ENCODE measurements at regions not wholly inside any gene's neighbourhood (a gene's known extent, or its start where the extent isn't known, plus 50 kb on each side); places are given as distances from the start of the nearest gene placed in this dataset.

GRCh38 chr14:53209370-53209769 lies 56.2 kb upstream of the DDHD1 start:
- no peak overlapping the region for H3K27ac ChIP-seq (ENCODE audit: low read depth, low read length)
- no peak overlapping the region for H3K9ac ChIP-seq (ENCODE audit: extremely low read depth, low read length, poor library complexity, severe bottlenecking)
- no peaks in the 10 kb centered on the region for H3K4me1 ChIP-seq (ENCODE audit: control insufficient read depth, insufficient read depth, low read length)
- DNase-seq, result no peak
- H3K27me3 Mint-ChIP-seq (ENCODE audit: insufficient read depth), result no peaks in the 10 kb centered on the region
- no peak overlapping the region for H3K4me3 Mint-ChIP-seq
- no peak overlapping the region for H3K27ac Mint-ChIP-seq
- TF ChIP-seq, protein P1, sequence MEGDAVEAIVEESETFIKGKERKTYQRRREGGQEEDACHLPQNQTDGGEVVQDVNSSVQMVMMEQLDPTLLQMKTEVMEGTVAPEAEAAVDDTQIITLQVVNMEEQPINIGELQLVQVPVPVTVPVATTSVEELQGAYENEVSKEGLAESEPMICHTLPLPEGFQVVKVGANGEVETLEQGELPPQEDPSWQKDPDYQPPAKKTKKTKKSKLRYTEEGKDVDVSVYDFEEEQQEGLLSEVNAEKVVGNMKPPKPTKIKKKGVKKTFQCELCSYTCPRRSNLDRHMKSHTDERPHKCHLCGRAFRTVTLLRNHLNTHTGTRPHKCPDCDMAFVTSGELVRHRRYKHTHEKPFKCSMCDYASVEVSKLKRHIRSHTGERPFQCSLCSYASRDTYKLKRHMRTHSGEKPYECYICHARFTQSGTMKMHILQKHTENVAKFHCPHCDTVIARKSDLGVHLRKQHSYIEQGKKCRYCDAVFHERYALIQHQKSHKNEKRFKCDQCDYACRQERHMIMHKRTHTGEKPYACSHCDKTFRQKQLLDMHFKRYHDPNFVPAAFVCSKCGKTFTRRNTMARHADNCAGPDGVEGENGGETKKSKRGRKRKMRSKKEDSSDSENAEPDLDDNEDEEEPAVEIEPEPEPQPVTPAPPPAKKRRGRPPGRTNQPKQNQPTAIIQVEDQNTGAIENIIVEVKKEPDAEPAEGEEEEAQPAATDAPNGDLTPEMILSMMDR (conservative IDR thresholded peaks at IDR 0.05), result no peak
- WGBS, 2 experiments (ENCODE audit: insufficient coverage in 1 of 2, insufficient read length in 1 of 2), result 50 to 100% methylated on average over 1 to 2 of the region's 2 CpGs
- peaks cover 5% of the 10 kb centered on the region for H3K9me3 Mint-ChIP-seq
- no peak overlapping the region for H3K4me3 ChIP-seq (ENCODE audit: low read length)
- peaks cover 24% of the 10 kb centered on the region for H3K9me3 ChIP-seq (ENCODE audit: control insufficient read depth, low read length)
- H3K27me3 ChIP-seq (ENCODE audit: control insufficient read depth, insufficient read depth, low read length, poor library complexity, severe bottlenecking), result no peaks in the 10 kb centered on the region
- no peaks in the 10 kb centered on the region for H3K4me1 Mint-ChIP-seq
- no peaks in the 10 kb centered on the region for H3K36me3 Mint-ChIP-seq (ENCODE audit: low read depth)
- no peaks in the 10 kb centered on the region for H3K36me3 ChIP-seq (ENCODE audit: control insufficient read depth, insufficient read depth, low read length)
